Motor neuron (in vitro differentiated cells): ENCODE measurements at regions not wholly inside any gene's neighbourhood (a gene's known extent, or its start where the extent isn't known, plus 50 kb on each side); places are given as distances from the start of the nearest gene placed in this dataset.
A peak's percentile ranks its signal among the peaks of the same experiment; 100 is the strongest.

Experiments
- ATAC-seq, 8 experiments: fragments of 200-7000 bp; cut with Tn5 transposase; replicated peaks in 6 of 8; 2 replicates each; pipeline ENCODE4 v1.8.0; 2021; ENCODE audit warnings: mild to moderate bottlenecking in 8 of 8, moderate library complexity in 8 of 8
- H3K27ac ChIP-seq, 2 donors: fragments of 250-450 bp; sonication (Bioruptor Pico); 2 replicates each; pipeline ENCODE4 v1.9.0; 2021; ENCODE audit warnings: antibody characterized with exemption in 2 of 2, mild to moderate bottlenecking in 2 of 2, moderate library complexity in 1 of 2
- H3K4me1 ChIP-seq, 2 donors: fragments of 250-450 bp; sonication (Bioruptor Pico); replicated peaks in 1 of 2; 2 replicates each; pipeline ENCODE4 v1.6.1; 2021; ENCODE audit warnings: antibody characterized with exemption in 2 of 2, mild to moderate bottlenecking in 2 of 2, moderate library complexity in 1 of 2
- H3K4me3 ChIP-seq, 5 donors: fragments of 250-450 bp; sonication (Bioruptor Pico); 2 replicates each; pipeline ENCODE4 v1.9.0; 2021; ENCODE audit warnings: antibody characterized with exemption in 5 of 5, mild to moderate bottlenecking in 5 of 5, moderate library complexity in 4 of 5
- WGBS, 10 experiments: fragments of 450-650 bp; shearing (Covaris generic); methylation state at CpG; one replicate each; pipeline ENCODE4 v1.0.0; 2022; 5-methylcytosine and 5-hydroxymethylcytosine counted together
- in situ Hi-C, 9 experiments: fragments of 400-800 bp; cut with MboI; loops; one replicate each; pipeline ENCODE4 v1.15.0; 2021; ENCODE audit warnings: low sequenced_read_pairs in 9 of 9, low pct_unique_long_range_greater_than_20kb in 2 of 9; ENCODE audit not compliant: unreplicated experiment in 9 of 9

- ATAC-seq, result no peak
- Histone ChIP-seq H3K4me1 (no peaks in the 10 kb centered on the region), H3K27ac (no peak overlapping the region), H3K4me3 (no peak overlapping the region)
- in situ Hi-C loops, result no loop called here
- 23 to 80% (median 60%) methylated on average over 1 to 3 of the region's 3 CpGs; no CpG with 5 or more reads in 1 of the 10 experiments for WGBS, 10 experiments
Measured at GRCh38 chr15:49706805-49707204, 86.0 kb downstream of the DTWD1 start.

- no peak overlapping the region for H3K4me3 ChIP-seq
- H3K4me1 ChIP-seq, result no peaks in the 10 kb centered on the region
- no peak for ATAC-seq
- WGBS, 10 experiments, result 38 to 80% (median 50%) methylated on average over 1 of the region's 1 CpG; no CpG with 5 or more reads in 5 of the 10 experiments
- in situ Hi-C loops, result no loop called here
- H3K27ac ChIP-seq, result no peak overlapping the region
Measured at GRCh38 chr15:49707598-49707997, 86.8 kb downstream of the DTWD1 start.

- 38 to 100% (median 75%) methylated on average over 1 of the region's 1 CpG; no CpG with 5 or more reads in 2 of the 10 experiments for WGBS, 10 experiments
- no peaks in the 10 kb centered on the region for H3K4me1 ChIP-seq
- no peak for ATAC-seq
- no peak overlapping the region for H3K4me3 ChIP-seq
- H3K27ac ChIP-seq, result no peak overlapping the region
- in situ Hi-C loops, result no loop called here
Measured at GRCh38 chr15:49709646-49710214, 88.9 kb downstream of the DTWD1 start.

- ATAC-seq, result no peak
- in situ Hi-C loops, result no loop called here
- no peak overlapping the region for H3K4me3 ChIP-seq
- no peaks in the 10 kb centered on the region for H3K4me1 ChIP-seq
- WGBS, 10 experiments, result 67 to 87% (median 78%) methylated on average over 1 to 3 of the region's 3 CpGs; no CpG with 5 or more reads in 6 of the 10 experiments
- no peak overlapping the region for H3K27ac ChIP-seq
Measured at GRCh38 chr15:49712162-49712561, 91.3 kb downstream of the DTWD1 start.

GRCh38 chr15:49712846-49713450 lies 92.1 kb downstream of the DTWD1 start:
- H3K27ac ChIP-seq, result no peak overlapping the region
- H3K4me3 ChIP-seq, result no peak overlapping the region
- H3K4me1 ChIP-seq, result no peaks in the 10 kb centered on the region
- no peak for ATAC-seq
- 80 to 100% (median 92%) methylated on average over 1 to 2 of the region's 2 CpGs; no CpG with 5 or more reads in 1 of the 10 experiments for WGBS, 10 experiments
- in situ Hi-C loops, result no loop called here

- in situ Hi-C loops, result no loop called here
- no peak for ATAC-seq
- 67 to 100% (median 100%) methylated on average over 1 of the region's 1 CpG; no CpG with 5 or more reads in 5 of the 10 experiments for WGBS, 10 experiments
- Histone ChIP-seq H3K4me1 (no peaks in the 10 kb centered on the region), H3K27ac (no peak overlapping the region), H3K4me3 (no peak overlapping the region)
Measured at GRCh38 chr15:49715211-49715610, 94.4 kb downstream of the DTWD1 start.

GRCh38 chr15:49715701-49716100 lies 94.9 kb downstream of the DTWD1 start:
- 59 to 100% (median 92%) methylated on average over 2 to 5 of the region's 5 CpGs; no CpG with 5 or more reads in 2 of the 10 experiments for WGBS, 10 experiments
- ATAC-seq, result no peak
- in situ Hi-C loops, result no loop called here
- no peaks in the 10 kb centered on the region for H3K4me1 ChIP-seq
- no peak overlapping the region for H3K27ac ChIP-seq
- no peak overlapping the region for H3K4me3 ChIP-seq

- H3K27ac ChIP-seq, result no peak overlapping the region
- in situ Hi-C loops, result no loop called here
- no peak for ATAC-seq
- H3K4me3 ChIP-seq, result no peak overlapping the region
- 12 to 90% (median 80%) methylated on average over 1 to 2 of the region's 2 CpGs for WGBS, 10 experiments
- H3K4me1 ChIP-seq, result no peaks in the 10 kb centered on the region
Measured at GRCh38 chr15:49718234-49718633, 97.4 kb downstream of the DTWD1 start.

- WGBS, 10 experiments, result 13 to 100% (median 60%) methylated on average over 1 to 3 of the region's 3 CpGs; no CpG with 5 or more reads in 1 of the 10 experiments
- no peak for ATAC-seq
Measured at GRCh38 chr15:49718846-49719245, 98.0 kb downstream of the DTWD1 start.

GRCh38 chr15:49720261-49720660 lies 99.4 kb downstream of the DTWD1 start:
- no peak overlapping the region for H3K27ac ChIP-seq
- H3K4me3 ChIP-seq, result no peak overlapping the region
- whole genome bisulfite sequencing, 10 experiments, result 23 to 93% (median 68%) methylated on average over 1 to 3 of the region's 3 CpGs; no CpG with 5 or more reads in 1 of the 10 experiments
- H3K4me1 ChIP-seq, result no peaks in the 10 kb centered on the region
- in situ Hi-C loops, result no loop called here
- peak in 2 of 8 experiments; percentile 55 to 57 for ATAC-seq

More at GRCh38 chr15:49718846-49719245, 98.0 kb downstream of the DTWD1 start:
- Histone ChIP-seq H3K4me1 (no peaks in the 10 kb centered on the region), H3K27ac (no peak overlapping the region), H3K4me3 (no peak overlapping the region)
- in situ Hi-C loops, result no loop called here

- Histone ChIP-seq H3K4me1 (no peaks in the 10 kb centered on the region), H3K27ac (no peak overlapping the region), H3K4me3 (no peak overlapping the region)
- 44 to 100% (median 88%) methylated on average over 1 of the region's 1 CpG; no CpG with 5 or more reads in 5 of the 10 experiments for WGBS, 10 experiments
- peak in 1 of 8 experiments; percentile 17 for ATAC-seq
- in situ Hi-C loops, result no loop called here
Measured at GRCh38 chr15:49721091-49721490, 100.2 kb downstream of the DTWD1 start.

- 83 to 100% (median 94%) methylated on average over 1 of the region's 1 CpG; no CpG with 5 or more reads in 6 of the 10 experiments for WGBS, 10 experiments
- in situ Hi-C loops, result no loop called here
- no peak overlapping the region for H3K4me3 ChIP-seq
- no peak for ATAC-seq
- no peak overlapping the region for H3K27ac ChIP-seq
- H3K4me1 ChIP-seq, result no peaks in the 10 kb centered on the region
Measured at GRCh38 chr15:49721621-49722020, 100.8 kb downstream of the DTWD1 start.

GRCh38 chr15:49723981-49724380 lies 103.1 kb downstream of the DTWD1 start:
- ATAC-seq, result peak in 1 of 8 experiments; percentile 22
- no peak overlapping the region for H3K4me3 ChIP-seq
- no peak overlapping the region for H3K27ac ChIP-seq
- H3K4me1 ChIP-seq, result no peaks in the 10 kb centered on the region
- in situ Hi-C loops, result no loop called here
- WGBS, 10 experiments, result 6 to 100% (median 72%) methylated on average over 1 to 2 of the region's 2 CpGs; no CpG with 5 or more reads in 1 of the 10 experiments
